Common myeloid progenitor, CD34-positive (primary cell): ENCODE measurements at regions not wholly inside any gene's neighbourhood (a gene's known extent, or its start where the extent isn't known, plus 50 kb on each side); places are given as distances from the start of the nearest gene placed in this dataset.

ENCODE experiments used
- CTCF ChIA-PET: fragments of 350-600 bp; sonication (Branson Sonifier 250); formaldehyde crosslinking; loops from one replicate; lab custom pipeline; 2021; ENCODE audit warnings: antibody characterized with exemption; lab: Charles Lee
- POLR2A ChIA-PET: fragments of 350-600 bp; sonication (Branson Sonifier 250); formaldehyde crosslinking; loops from one replicate; lab custom pipeline; 2021; ENCODE audit warnings: antibody characterized with exemption; lab: Charles Lee
- DNase-seq, 3 donors: peaks; one replicate each; pipeline versions ENCODE4 v3.0.0 to v3.0.0-alpha.2; 2013
- H3K27ac ChIP-seq, 2 experiments: 1 replicate in 1 of 2; 2 replicates in 1 of 2; pipeline ENCODE4 v1.7.0; 2013; ENCODE audit warnings: inconsistent platforms in 2 of 2, low read length in 2 of 2, mild to moderate bottlenecking in 2 of 2, low read depth in 1 of 2, moderate library complexity in 1 of 2; ENCODE audit not compliant: severe bottlenecking in 2 of 2, insufficient read depth in 1 of 2, poor library complexity in 1 of 2
- H3K27me3 ChIP-seq, 5 experiments: replicated peaks in 2 of 5; 1 replicate in 3 of 5; 2 replicates in 2 of 5; pipeline versions ENCODE4 v1.6.1 to v1.7.0; 2013; ENCODE audit warnings: low read length in 4 of 5, mild to moderate bottlenecking in 2 of 5, moderate library complexity in 2 of 5, inconsistent platforms in 1 of 5; ENCODE audit not compliant: insufficient read depth in 5 of 5, control insufficient read depth in 4 of 5
- H3K36me3 ChIP-seq, 4 experiments: 1 replicate in 2 of 4; 2 replicates in 2 of 4; pipeline versions ENCODE4 v1.6.1 to v1.7.0; 2013; ENCODE audit warnings: low read length in 3 of 4, control low read depth in 1 of 4, mild to moderate bottlenecking in 1 of 4; ENCODE audit not compliant: control insufficient read depth in 4 of 4, insufficient read depth in 4 of 4
- H3K4me1 ChIP-seq, 4 experiments: 1 replicate in 3 of 4; 2 replicates in 1 of 4; pipeline versions ENCODE4 v1.6.1 to v1.7.1; 2013; ENCODE audit warnings: low read length in 3 of 4, mild to moderate bottlenecking in 3 of 4, control low read depth in 1 of 4, inconsistent platforms in 1 of 4, moderate library complexity in 1 of 4; ENCODE audit not compliant: control insufficient read depth in 4 of 4, insufficient read depth in 4 of 4; ENCODE audit errors: control extremely low read depth in 1 of 4
- H3K4me3 ChIP-seq, 7 experiments: 1 replicate in 4 of 7; 2 replicates in 3 of 7; pipeline versions ENCODE4 v1.5.1 to v1.7.0; 2013; ENCODE audit warnings: mild to moderate bottlenecking in 7 of 7, low read length in 6 of 7, moderate library complexity in 6 of 7, inconsistent platforms in 2 of 7, low read depth in 2 of 7, control low read depth in 1 of 7; ENCODE audit not compliant: insufficient read depth in 4 of 7, control insufficient read depth in 1 of 7; ENCODE audit errors: extremely low read depth in 1 of 7
- H3K9me3 ChIP-seq, 5 experiments: 1 replicate in 4 of 5; 2 replicates in 1 of 5; pipeline versions ENCODE4 v1.6.1 to v1.7.1; 2013; ENCODE audit warnings: low read length in 4 of 5, mild to moderate bottlenecking in 2 of 5, inconsistent platforms in 1 of 5, low read depth in 1 of 5, moderate library complexity in 1 of 5; ENCODE audit not compliant: control insufficient read depth in 4 of 5, insufficient read depth in 2 of 5; ENCODE audit errors: control extremely low read depth in 1 of 5
- WGBS: methylation state at CpG from one replicate; pipeline ENCODE4 v1.1.5; 2013; ENCODE audit not compliant: insufficient coverage; 5-methylcytosine and 5-hydroxymethylcytosine counted together

DNA sequence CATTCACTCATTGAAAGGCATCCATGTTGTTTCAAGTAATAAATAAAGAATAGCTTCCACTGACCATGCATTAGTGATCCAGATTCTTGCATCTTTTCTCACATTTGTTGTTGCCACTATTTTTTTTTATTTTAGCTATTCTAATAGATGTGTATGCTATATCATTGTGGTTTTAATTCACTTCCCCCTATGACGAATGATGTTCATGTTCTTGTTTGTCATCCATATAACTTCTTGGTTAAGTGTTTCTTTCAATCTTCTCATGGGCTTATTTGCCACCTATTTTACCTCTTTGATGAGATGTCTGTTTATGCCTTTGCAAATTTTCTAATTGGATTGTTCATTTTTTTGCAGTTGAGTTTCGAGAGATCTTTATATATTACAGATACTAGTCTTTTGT lies 681.2 kb downstream of the HDGFL1 start:
- Histone ChIP-seq H3K4me3 (no peak overlapping the region), H3K9me3 (no peaks in the 10 kb centered on the region), H3K27me3 (no peaks in the 10 kb centered on the region), H3K36me3 (no peaks in the 10 kb centered on the region), H3K27ac (no peak overlapping the region), H3K4me1 (no peaks in the 10 kb centered on the region)
- POLR2A ChIA-PET = no interaction called here
- WGBS = no CpG with 5 or more reads among the region's 2 CpGs
- CTCF ChIA-PET = no interaction called here
- peak in 2 of 3 donors; percentile 54 to 65 for DNase-seq

- no peaks in the 10 kb centered on the region for H3K4me1 ChIP-seq
- H3K36me3 ChIP-seq = no peaks in the 10 kb centered on the region
- H3K27ac ChIP-seq = no peak overlapping the region
- CTCF ChIA-PET = no interaction called here
- no peak overlapping the region for H3K4me3 ChIP-seq
- POLR2A ChIA-PET = no interaction called here
- WGBS = 100% methylated on average over 1 of the region's 2 CpGs
- DNase-seq = no peak
- no peaks in the 10 kb centered on the region for H3K27me3 ChIP-seq
- H3K9me3 ChIP-seq = peaks cover 0 to 8% (median 5%) of the 10 kb centered on the region in 5 experiments
Measured at GRCh38 chr6:23262864-23263263, 693.5 kb downstream of the HDGFL1 start.

GRCh38 chr6:23265270-23265669 lies 695.9 kb downstream of the HDGFL1 start:
- H3K4me3 ChIP-seq = no peak overlapping the region
- peaks cover 0 to 7% (median 1%) of the 10 kb centered on the region in 5 experiments for H3K9me3 ChIP-seq
- no peak for DNase-seq
- no peaks in the 10 kb centered on the region for H3K27me3 ChIP-seq
- CTCF ChIA-PET = no interaction called here
- H3K27ac ChIP-seq = no peak overlapping the region
- POLR2A ChIA-PET = no interaction called here
- H3K4me1 ChIP-seq = no peaks in the 10 kb centered on the region
- 100% methylated on average over 5 of the region's 7 CpGs for WGBS
- no peaks in the 10 kb centered on the region for H3K36me3 ChIP-seq

DNA sequence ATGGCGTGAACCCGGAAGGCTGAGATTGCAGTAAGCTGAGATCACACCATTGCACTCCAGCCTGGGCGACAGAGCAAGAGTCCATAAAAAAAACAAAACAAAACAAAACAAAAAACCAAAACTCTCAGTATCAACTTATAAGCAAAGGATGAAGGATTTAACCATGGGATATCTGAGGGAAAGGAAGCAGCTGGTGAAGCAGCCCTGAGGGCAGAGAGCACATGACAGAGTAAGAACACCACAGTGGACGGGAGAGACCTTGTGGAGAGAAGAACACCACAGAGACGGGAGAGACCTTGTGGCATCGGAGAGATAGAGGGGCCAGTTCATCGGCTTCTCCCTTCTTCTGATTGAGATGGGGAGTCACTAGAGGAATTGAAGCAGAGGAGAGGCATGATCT lies 697.2 kb downstream of the HDGFL1 start:
- POLR2A ChIA-PET = no interaction called here
- H3K36me3 ChIP-seq = no peaks in the 10 kb centered on the region
- H3K9me3 ChIP-seq = peaks cover 0 to 2% (median 1%) of the 10 kb centered on the region in 5 experiments
- no peaks in the 10 kb centered on the region for H3K27me3 ChIP-seq
- CTCF ChIA-PET = no interaction called here
- 100% methylated on average over 5 of the region's 7 CpGs for WGBS
- DNase-seq = no peak
- H3K4me1 ChIP-seq = no peaks in the 10 kb centered on the region
- no peak overlapping the region for H3K4me3 ChIP-seq
- H3K27ac ChIP-seq = no peak overlapping the region

DNA sequence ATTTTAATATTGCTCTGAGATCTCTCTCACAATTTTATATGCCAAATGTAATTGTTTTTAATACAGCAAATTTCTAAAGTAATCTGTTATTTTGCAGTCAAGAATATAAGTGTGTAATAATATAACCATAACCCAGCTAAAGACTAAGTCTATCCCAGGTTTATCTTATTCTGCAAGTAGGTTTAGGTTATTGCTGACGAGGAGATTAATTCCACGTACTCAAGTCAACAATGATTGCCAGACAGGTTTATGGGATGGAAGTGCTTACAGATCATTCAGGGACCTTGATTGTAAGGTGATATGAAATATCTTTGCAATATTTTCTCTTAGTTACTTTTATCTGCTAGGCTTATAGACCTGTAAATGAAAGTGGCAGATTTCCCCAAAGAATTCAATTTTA lies 698.3 kb downstream of the HDGFL1 start:
- Histone ChIP-seq H3K9me3 (peaks cover 0 to 2% (median 0%) of the 10 kb centered on the region in 5 experiments), H3K27me3 (no peaks in the 10 kb centered on the region), H3K27ac (no peak overlapping the region), H3K36me3 (no peaks in the 10 kb centered on the region), H3K4me1 (no peaks in the 10 kb centered on the region), H3K4me3 (no peak overlapping the region)
- ChIA-PET POLR2A (no interaction called here), CTCF (no interaction called here)
- WGBS = no CpG with 5 or more reads among the region's 2 CpGs
- DNase-seq = no peak

- H3K27me3 ChIP-seq = no peaks in the 10 kb centered on the region
- H3K27ac ChIP-seq = no peak overlapping the region
- POLR2A ChIA-PET = no interaction called here
- no peak for DNase-seq
- H3K4me1 ChIP-seq = no peaks in the 10 kb centered on the region
- no peak overlapping the region for H3K4me3 ChIP-seq
- H3K9me3 ChIP-seq = peaks cover 0 to 2% (median 0%) of the 10 kb centered on the region in 5 experiments
- no CpG with 5 or more reads among the region's 4 CpGs for WGBS
- H3K36me3 ChIP-seq = no peaks in the 10 kb centered on the region
- CTCF ChIA-PET = no interaction called here
Measured at GRCh38 chr6:23268348-23268747, 699.0 kb downstream of the HDGFL1 start.

DNA sequence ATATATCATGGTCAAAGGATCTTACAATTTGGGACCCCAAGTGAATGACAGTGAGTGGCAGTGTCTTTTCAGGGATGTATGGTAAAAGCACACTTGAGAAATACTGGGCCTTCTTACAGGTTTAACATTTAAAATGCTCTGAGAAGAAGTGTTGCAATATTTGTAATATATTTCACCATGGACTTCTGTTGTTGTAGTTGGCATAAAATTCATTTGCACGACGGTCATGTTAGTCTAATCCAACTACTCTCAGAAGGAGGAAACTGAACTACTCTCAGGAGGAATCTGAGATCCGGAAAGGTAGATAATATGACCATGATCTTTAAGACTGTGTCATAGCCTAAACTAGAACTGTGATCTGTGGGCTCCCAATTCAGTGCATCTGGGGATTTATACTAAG lies 700.1 kb downstream of the HDGFL1 start:
- peaks cover 0 to 2% (median 0%) of the 10 kb centered on the region in 5 experiments for H3K9me3 ChIP-seq
- ChIA-PET POLR2A (no interaction called here), CTCF (no interaction called here)
- WGBS = 83% methylated on average over 1 of the region's 3 CpGs
- no peak overlapping the region for H3K4me3 ChIP-seq
- no peaks in the 10 kb centered on the region for H3K27me3 ChIP-seq
- no peaks in the 10 kb centered on the region for H3K36me3 ChIP-seq
- DNase-seq = no peak
- no peaks in the 10 kb centered on the region for H3K4me1 ChIP-seq
- H3K27ac ChIP-seq = no peak overlapping the region
